Aorta (tissue), 5 donors: ENCODE measurements at regions not wholly inside any gene's neighbourhood (a gene's known extent, or its start where the extent isn't known, plus 50 kb on each side); places are given as distances from the start of the nearest gene placed in this dataset.

Experiments
- ATAC-seq: fragments of 200-7000 bp; cut with Tn5 transposase; one replicate; pipeline ENCODE4 v1.9.1; 2022; ENCODE audit warnings: moderate library complexity; ENCODE audit not compliant: low FRiP score
- DNase-seq, 2 donors: peaks; one replicate each; pipeline ENCODE4 v3.0.0-alpha.2; 2020
- H3K27ac ChIP-seq, 2 donors: one replicate each; pipeline ENCODE4 v1.5.1; 2013; ENCODE audit warnings: low read length in 2 of 2, mild to moderate bottlenecking in 2 of 2, moderate library complexity in 2 of 2, control low read depth in 1 of 2, inconsistent platforms in 1 of 2, low read depth in 1 of 2
- H3K27me3 ChIP-seq, 2 donors: one replicate each; pipeline ENCODE4 v1.6.1; 2013; ENCODE audit warnings: control low read depth in 1 of 2, low read length in 1 of 2, mild to moderate bottlenecking in 1 of 2, moderate library complexity in 1 of 2; ENCODE audit not compliant: insufficient read depth in 2 of 2, control insufficient read depth in 1 of 2
- H3K36me3 ChIP-seq, 2 donors: one replicate each; pipeline ENCODE4 v1.6.1; 2013; ENCODE audit warnings: control low read depth in 1 of 2, low read length in 1 of 2, mild to moderate bottlenecking in 1 of 2; ENCODE audit not compliant: insufficient read depth in 2 of 2, control insufficient read depth in 1 of 2
- H3K4me1 ChIP-seq, 2 donors: one replicate each; pipeline ENCODE4 v1.6.1; 2013; ENCODE audit warnings: low read length in 2 of 2, control low read depth in 1 of 2, mild to moderate bottlenecking in 1 of 2, moderate library complexity in 1 of 2; ENCODE audit not compliant: insufficient read depth in 2 of 2, control insufficient read depth in 1 of 2
- H3K4me3 ChIP-seq, 2 donors: one replicate each; pipeline ENCODE4 v1.5.1; 2013; ENCODE audit warnings: low read length in 2 of 2, control low read depth in 1 of 2, mild to moderate bottlenecking in 1 of 2
- H3K9me3 ChIP-seq: one replicate; pipeline ENCODE4 v1.6.1; 2013; ENCODE audit warnings: mild to moderate bottlenecking, low read length; ENCODE audit not compliant: control insufficient read depth
- WGBS, 2 donors: extraction: QIAGEN DNeasy Blood & Tissue Kit; methylation state at CpG; one replicate each; pipeline ENCODE4 v1.1.7; 2013; 5-methylcytosine and 5-hydroxymethylcytosine counted together
- intact Hi-C, 2 donors: fragments of 100-400 bp; cut with DNase I; formaldehyde crosslinking; loops; one replicate each; pipeline versions ENCODE4 v1.14.2 to v1.15.0; 2022
- donor health status: healthy with polysubstance abuse.
- donor health status: Bipolar disorder and iron deficiency.
- donor health status: DM: no; HTN: no; CAD: no.
- donor health status: DM: no; HTN: no; CAD: no.
- donor health status: DM: yes; HTN: yes; CAD: no.

DNA sequence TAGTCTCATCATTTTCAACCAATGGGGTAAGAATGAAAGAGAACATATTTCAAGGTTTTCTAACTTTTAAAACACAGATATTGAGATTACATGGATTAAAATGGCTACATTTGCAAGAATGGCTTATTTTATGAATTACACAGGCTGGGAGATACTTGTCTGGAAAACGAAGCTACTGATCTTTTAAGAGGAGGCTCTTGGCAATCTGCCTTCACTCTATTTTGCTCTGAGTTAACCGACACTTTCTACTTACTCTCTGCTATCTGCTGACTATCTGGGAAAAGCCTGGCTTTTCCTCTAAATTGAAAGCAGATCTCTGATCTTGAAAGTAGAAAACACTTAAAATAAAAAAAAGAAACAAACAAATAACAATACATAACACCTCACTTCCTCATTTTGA is 325.4 kb upstream of the LINC00305 start:
- H3K9me3 ChIP-seq = no peaks in the 10 kb centered on the region
- H3K27ac ChIP-seq = no peak overlapping the region
- no peak overlapping the region for H3K4me3 ChIP-seq
- no peaks in the 10 kb centered on the region for H3K36me3 ChIP-seq
- no peak for ATAC-seq
- DNase-seq = no peak
- H3K4me1 ChIP-seq = no peaks in the 10 kb centered on the region
- intact Hi-C loops = no loop called here
- no peaks in the 10 kb centered on the region for H3K27me3 ChIP-seq
- 21 to 41% methylated on average over 2 of the region's 2 CpGs for WGBS, 2 donors

DNA sequence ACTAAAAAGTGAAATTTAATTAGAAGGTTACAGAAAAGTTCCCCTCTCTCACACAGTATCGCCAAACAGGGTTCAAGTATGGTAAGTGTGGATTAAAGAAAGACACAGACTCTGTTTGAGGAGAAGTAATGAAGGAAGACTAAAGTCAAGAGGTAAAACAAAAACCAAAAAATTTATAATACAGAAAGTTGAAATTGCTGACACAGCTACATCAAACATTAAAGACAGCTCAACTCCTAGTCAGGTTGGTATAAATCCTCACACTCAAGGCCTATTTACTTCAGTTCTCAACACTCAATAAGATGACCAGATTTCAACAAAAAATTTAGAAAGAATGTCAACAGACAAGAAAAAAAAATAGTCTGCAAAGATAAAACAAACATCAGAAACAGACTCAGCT is 300.5 kb upstream of the LINC00305 start:
- intact Hi-C loops = no loop called here
- WGBS, 2 donors = 88 to 91% methylated on average over 1 of the region's 1 CpG
- DNase-seq = no peak

DNA sequence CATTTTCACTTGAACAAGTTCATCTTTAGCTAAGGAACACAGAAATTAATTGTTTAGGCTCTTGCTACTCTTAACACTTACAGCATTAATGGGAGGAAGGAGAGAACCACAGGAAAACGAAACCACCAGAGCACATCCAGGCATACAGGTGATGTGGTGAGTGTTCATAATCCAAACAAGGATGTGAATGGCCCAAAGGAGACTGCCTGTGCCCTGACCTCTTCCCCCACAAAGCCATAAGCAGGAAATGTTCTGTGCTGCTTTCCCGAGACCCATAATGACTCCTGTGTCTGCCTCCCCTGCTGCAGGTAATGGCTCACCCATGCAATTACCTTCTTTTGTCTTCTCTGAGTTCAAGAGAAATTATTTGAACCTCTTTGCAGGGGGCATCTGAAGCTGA is 295.9 kb upstream of the LINC00305 start:
- DNase-seq = no peak
- intact Hi-C loops = no loop called here

More for the DNA sequence above, 300.5 kb upstream of the LINC00305 start:
- ATAC-seq = no peak
- H3K27me3 ChIP-seq = no peaks in the 10 kb centered on the region
- H3K4me1 ChIP-seq = no peaks in the 10 kb centered on the region
- no peak overlapping the region for H3K27ac ChIP-seq
- no peak overlapping the region for H3K4me3 ChIP-seq
- H3K36me3 ChIP-seq = no peaks in the 10 kb centered on the region
- H3K9me3 ChIP-seq = no peaks in the 10 kb centered on the region

DNA sequence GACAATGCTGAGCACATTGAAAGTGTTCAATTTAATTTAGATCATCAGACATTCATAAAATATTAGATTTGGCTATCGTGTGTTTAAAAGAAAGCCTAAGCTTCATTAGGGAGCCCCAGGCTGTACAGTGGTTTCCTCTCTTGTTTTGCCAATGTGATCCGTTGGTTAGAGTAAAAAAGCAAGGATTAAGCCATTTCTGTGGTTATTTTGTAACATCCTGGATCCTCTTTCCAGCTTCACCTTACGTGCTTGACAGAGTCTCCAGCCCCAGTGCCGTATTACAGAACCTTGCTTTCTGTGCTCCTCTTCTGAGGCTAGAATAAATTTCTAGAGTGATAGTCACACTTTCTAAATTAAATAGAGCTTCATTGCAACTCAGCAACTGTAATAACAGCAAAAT is 289.3 kb upstream of the LINC00305 start:
- DNase-seq = no peak
- intact Hi-C loops = no loop called here
- no peak for ATAC-seq
- H3K27me3 ChIP-seq = no peaks in the 10 kb centered on the region
- H3K4me1 ChIP-seq = no peaks in the 10 kb centered on the region
- H3K27ac ChIP-seq = no peak overlapping the region
- no peak overlapping the region for H3K4me3 ChIP-seq
- no peaks in the 10 kb centered on the region for H3K9me3 ChIP-seq
- WGBS, 2 donors = 75 to 79% methylated on average over 4 of the region's 4 CpGs
- H3K36me3 ChIP-seq = no peaks in the 10 kb centered on the region

More for the DNA sequence above, 295.9 kb upstream of the LINC00305 start:
- Histone ChIP-seq H3K36me3 (no peaks in the 10 kb centered on the region), H3K9me3 (no peaks in the 10 kb centered on the region), H3K4me1 (no peaks in the 10 kb centered on the region), H3K4me3 (no peak overlapping the region), H3K27ac (no peak overlapping the region), H3K27me3 (no peaks in the 10 kb centered on the region)
- WGBS, 2 donors = 41 to 46% methylated on average over 2 of the region's 2 CpGs
- ATAC-seq = no peak

DNA sequence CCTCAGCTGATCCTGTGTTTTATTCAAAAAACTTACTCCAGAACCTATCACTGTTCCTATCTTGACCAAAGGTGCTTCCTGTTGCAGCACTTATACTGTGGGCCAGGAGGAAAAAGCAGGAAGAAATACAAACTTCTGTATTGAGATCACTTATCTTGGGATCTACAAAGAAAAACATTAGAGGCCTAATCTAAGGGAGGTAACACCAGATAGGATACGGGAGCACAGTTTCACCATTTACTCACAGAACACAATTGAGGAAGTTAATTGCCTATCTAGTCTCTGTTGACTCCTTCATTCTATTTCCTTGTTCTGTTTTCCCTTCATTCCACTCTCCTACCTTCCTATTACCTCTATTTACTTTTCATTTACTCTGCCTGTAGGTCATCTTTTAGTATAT is 287.2 kb upstream of the LINC00305 start:
- ATAC-seq (no peak), DNase-seq (no peak)
- Histone ChIP-seq H3K9me3 (no peaks in the 10 kb centered on the region), H3K4me1 (no peaks in the 10 kb centered on the region), H3K4me3 (no peak overlapping the region), H3K27me3 (no peaks in the 10 kb centered on the region), H3K27ac (no peak overlapping the region), H3K36me3 (no peaks in the 10 kb centered on the region)
- intact Hi-C loops = no loop called here
- WGBS, 2 donors = 69 to 81% methylated on average over 1 of the region's 1 CpG

DNA sequence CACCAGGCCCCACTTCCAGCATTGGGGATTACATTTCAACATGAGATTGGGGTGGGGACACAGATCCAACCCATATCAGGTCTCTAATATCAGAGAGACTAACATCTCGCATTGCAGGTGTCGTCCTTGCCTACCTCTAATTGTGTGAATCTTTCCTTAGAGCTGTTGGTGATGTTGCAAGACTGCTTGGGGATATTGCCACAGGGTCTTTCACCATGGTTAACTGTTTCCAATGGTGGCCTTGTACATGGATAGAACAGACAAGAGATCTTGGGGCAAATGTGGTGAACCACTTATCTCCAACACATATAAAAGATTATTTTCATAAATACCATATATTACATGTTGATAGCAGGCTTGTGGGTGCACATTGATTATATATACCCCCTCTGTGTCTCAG is 270.3 kb upstream of the LINC00305 start:
- Histone ChIP-seq H3K27ac (no peak overlapping the region), H3K27me3 (no peaks in the 10 kb centered on the region), H3K9me3 (no peaks in the 10 kb centered on the region), H3K4me1 (no peaks in the 10 kb centered on the region), H3K36me3 (no peaks in the 10 kb centered on the region), H3K4me3 (no peak overlapping the region)
- ATAC-seq = no peak
- DNase-seq = no peak
- WGBS, 2 donors = 92 to 93% methylated on average over 2 of the region's 2 CpGs
- intact Hi-C loops = no loop called here

DNA sequence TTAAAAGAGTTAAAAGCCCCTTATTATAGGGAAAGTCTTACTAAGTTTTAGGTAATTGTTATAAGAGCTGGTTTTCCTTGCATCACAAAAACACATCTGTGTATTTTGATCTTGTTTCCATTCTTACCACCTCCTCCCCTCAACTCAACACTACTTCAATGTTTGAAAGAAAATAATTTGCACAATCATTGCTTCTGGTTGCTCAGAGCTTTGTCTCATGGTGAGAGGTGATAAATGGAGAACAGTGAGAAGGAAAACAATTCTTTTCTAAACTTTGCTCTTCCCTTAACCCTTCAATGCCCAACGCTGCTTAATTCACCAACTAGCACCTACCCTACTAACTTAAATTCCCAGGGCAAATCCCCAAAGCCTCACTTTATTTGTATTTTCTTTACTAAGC is 268.1 kb upstream of the LINC00305 start:
- H3K27me3 ChIP-seq = no peaks in the 10 kb centered on the region
- 16 to 21% methylated on average over 1 of the region's 1 CpG for WGBS, 2 donors
- no peak overlapping the region for H3K4me3 ChIP-seq
- no peaks in the 10 kb centered on the region for H3K36me3 ChIP-seq
- no peaks in the 10 kb centered on the region for H3K4me1 ChIP-seq
- no peak overlapping the region for H3K27ac ChIP-seq
- ATAC-seq (no peak), DNase-seq (no peak)
- intact Hi-C loops = no loop called here
- no peaks in the 10 kb centered on the region for H3K9me3 ChIP-seq

DNA sequence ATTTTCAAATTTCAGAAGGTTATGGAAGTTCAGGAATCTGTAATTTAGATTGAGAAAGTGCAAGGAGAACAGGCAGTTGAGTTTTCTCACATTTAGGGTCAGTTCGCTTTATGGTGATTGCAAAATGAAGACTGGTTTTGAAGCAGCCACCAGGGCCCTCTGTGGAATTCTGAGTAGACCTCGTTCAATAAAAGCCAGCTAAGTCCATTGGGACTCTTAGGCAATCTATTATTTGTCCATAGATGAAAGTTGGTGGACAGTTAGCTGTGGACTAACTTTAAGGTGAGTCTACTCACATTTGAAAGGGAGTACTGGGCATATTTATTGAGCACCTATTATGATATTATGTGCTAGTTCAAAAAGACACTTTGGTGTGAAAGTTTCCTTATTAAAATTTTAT is 266.3 kb upstream of the LINC00305 start:
- no peaks in the 10 kb centered on the region for H3K27me3 ChIP-seq
- DNase-seq (no peak), ATAC-seq (no peak)
- H3K4me1 ChIP-seq = no peaks in the 10 kb centered on the region
- H3K36me3 ChIP-seq = no peaks in the 10 kb centered on the region
- H3K9me3 ChIP-seq = no peaks in the 10 kb centered on the region
- WGBS, 2 donors = 73 to 74% methylated on average over 2 of the region's 2 CpGs
- intact Hi-C loops = no loop called here
- no peak overlapping the region for H3K27ac ChIP-seq
- no peak overlapping the region for H3K4me3 ChIP-seq

DNA sequence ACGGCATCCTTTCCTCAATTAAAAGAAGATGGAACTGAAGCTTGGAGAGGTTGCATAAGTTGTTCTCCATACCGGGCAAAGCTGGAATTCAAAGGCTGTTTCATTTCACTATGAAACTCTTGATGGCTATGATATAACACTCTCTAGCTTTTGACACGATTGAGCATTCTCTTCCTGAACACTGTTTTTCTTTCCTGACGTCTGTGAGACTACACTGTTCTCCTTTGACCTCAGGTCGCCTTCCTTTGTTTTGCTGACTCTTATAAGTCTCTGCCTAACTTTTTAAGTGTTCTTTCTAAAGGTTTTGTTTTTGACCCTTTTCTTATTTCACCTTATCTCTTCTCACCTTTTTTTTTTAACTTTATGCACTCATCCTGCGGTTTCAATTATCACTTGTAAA is 261.8 kb upstream of the LINC00305 start:
- DNase-seq (no peak), ATAC-seq (no peak)
- no peaks in the 10 kb centered on the region for H3K27me3 ChIP-seq
- no peak overlapping the region for H3K27ac ChIP-seq
- H3K4me1 ChIP-seq = no peaks in the 10 kb centered on the region
- H3K9me3 ChIP-seq = no peaks in the 10 kb centered on the region
- intact Hi-C loops = no loop called here
- no peaks in the 10 kb centered on the region for H3K36me3 ChIP-seq
- H3K4me3 ChIP-seq = no peak overlapping the region
- 42 to 43% methylated on average over 6 of the region's 6 CpGs for WGBS, 2 donors
